ENCODE measurements at regions not wholly inside any gene's neighbourhood (a gene's known extent, or its start where the extent isn't known, plus 50 kb on each side); places are given as distances from the start of the nearest gene placed in this dataset.

GRCh38 chr1:191419842-191420241, 738.4 kb upstream of the RGS18 start:
- TF ChIP-seq EZH2 (IDR thresholded peaks at IDR 0.05) (no peak), POLR2AphosphoS5 (IDR thresholded peaks at IDR 0.05; ENCODE audit: borderline replicate concordance, low read depth, low read length) (no peak), FOXP2 (optimal IDR thresholded peaks at IDR 0.05; ENCODE audit: control extremely low read depth, extremely low read length, insufficient read depth) (no peak)
